ENCODE measurements at regions not wholly inside any gene's neighbourhood (a gene's known extent, or its start where the extent isn't known, plus 50 kb on each side); places are given as distances from the start of the nearest gene placed in this dataset.

GRCh38 chr12:89286501-89286900 is 65.8 kb downstream of the DUSP6 start:
- TF ChIP-seq EZH2 (IDR thresholded peaks at IDR 0.05; ENCODE audit: borderline replicate concordance, insufficient read depth, low read length, poor library complexity, severe bottlenecking) = no peak
- no peak for TF ChIP-seq CTCF (IDR thresholded peaks at IDR 0.05; ENCODE audit: poor library complexity, severe bottlenecking)
- TF ChIP-seq TAF1 (IDR thresholded peaks at IDR 0.05; ENCODE audit: low read depth) = no peak
- no peak for TF ChIP-seq REST (IDR thresholded peaks at IDR 0.05; ENCODE audit: borderline replicate concordance)
